K562 (cell line): ENCODE measurements at regions not wholly inside any gene's neighbourhood (a gene's known extent, or its start where the extent isn't known, plus 50 kb on each side); places are given as distances from the start of the nearest gene placed in this dataset.

Source experiments
- ATAC-seq: fragments of 200-7000 bp; cut with Tn5 transposase; 3 replicates; pipeline ENCODE4 v1.9.1; 2020; ENCODE audit warnings: moderate library complexity
- BruUV-seq: library from RNA; stranded (reverse); fragments of 400-500 nt; replicated peaks from 2 replicates; lab custom pipeline; 2021; lab: Mats Ljungman, UMichigan
- CTCF ChIA-PET: fragments of 300-600 bp; formaldehyde crosslinking; extraction: SDS; loops from one replicate; lab custom pipeline; 2021; ENCODE audit warnings: low intra/inter-chr PET ratio; lab: Yijun Ruan, JAX
- POLR2A ChIA-PET: fragments of 300-600, 350-650 bp; sonication (Branson Sonifier 250); formaldehyde crosslinking; extraction: SDS; loops from one replicate; lab custom pipeline; 2021; ENCODE audit warnings: antibody characterized with exemption, inconsistent platforms; lab: Yijun Ruan, JAX
- DNase-seq, 4 experiments: peaks; one replicate each; pipeline versions ENCODE4 v3.0.0 to v3.0.0-alpha.2; 2011 to 2018; ENCODE audit warnings: low spot score in 3 of 4, mixed read lengths in 3 of 4; ENCODE audit errors: extremely low read depth in 1 of 4
- FAIRE-seq: peaks from 2 replicates; lab custom pipeline; 2011; peaks lifted over from hg19 to GRCh38; lab: Jason Lieb, UNC
- H2AFZ ChIP-seq: 2 replicates; pipeline ENCODE4 v1.6.0; 2011; ENCODE audit warnings: low read depth, low read length, control low read depth, inconsistent platforms
- H3K27ac ChIP-seq: fragments of 200-600 bp; 3 replicates; pipeline ENCODE4 v1.8.0; 2011; ENCODE audit warnings: low read depth, mild to moderate bottlenecking, control low read depth, inconsistent platforms, low read length, moderate library complexity, mixed read lengths; ENCODE audit errors: extremely low read depth
- H3K27me3 ChIP-seq, 2 experiments: fragments of 300-600 bp in 1 of 2; 2 replicates in 1 of 2; 3 replicates in 1 of 2; pipeline versions ENCODE4 v1.6.0 to v1.8.0; 2011; ENCODE audit warnings: inconsistent platforms in 2 of 2, low read length in 2 of 2, mild to moderate bottlenecking in 1 of 2, mixed read lengths in 1 of 2, moderate library complexity in 1 of 2; ENCODE audit not compliant: control insufficient read depth in 2 of 2, insufficient read depth in 2 of 2
- H3K36me3 ChIP-seq: fragments of 300-600 bp; 3 replicates; pipeline ENCODE4 v1.8.0; 2011; ENCODE audit warnings: mild to moderate bottlenecking, low read length, inconsistent platforms; ENCODE audit not compliant: control insufficient read depth, insufficient read depth
- H3K4me1 ChIP-seq, 2 experiments: fragments of 200-600 bp in 1 of 2; replicated peaks in 1 of 2; 2 replicates in 1 of 2; 3 replicates in 1 of 2; pipeline versions ENCODE4 v1.5.1 to v1.8.0; 2011; ENCODE audit warnings: inconsistent platforms in 2 of 2, low read length in 2 of 2, mild to moderate bottlenecking in 1 of 2, mixed read lengths in 1 of 2, moderate library complexity in 1 of 2; ENCODE audit not compliant: control insufficient read depth in 2 of 2, insufficient read depth in 2 of 2
- H3K4me2 ChIP-seq: 2 replicates; pipeline ENCODE4 v1.6.1; 2011; ENCODE audit warnings: low read length, control low read depth, inconsistent platforms, mixed read lengths; ENCODE audit not compliant: insufficient read depth
- H3K4me3 ChIP-seq: fragments of 200-600 bp; sonication (generic), shearing (Covaris generic); 2 replicates; pipeline ENCODE4 v1.5.1; 2016; ENCODE audit warnings: control low read depth, inconsistent platforms
- H3K79me2 ChIP-seq: fragments of 200-600 bp; 3 replicates; pipeline ENCODE4 v1.8.0; 2011; ENCODE audit warnings: low read length, inconsistent platforms; ENCODE audit not compliant: control insufficient read depth, insufficient read depth
- H3K9ac ChIP-seq, 2 experiments: 2 replicates each; pipeline versions ENCODE4 v1.6.0 to v1.6.1; 2011; ENCODE audit warnings: low read depth in 2 of 2, low read length in 2 of 2, control low read depth in 1 of 2, inconsistent platforms in 1 of 2, mild to moderate bottlenecking in 1 of 2, mixed read lengths in 1 of 2; ENCODE audit not compliant: insufficient read depth in 1 of 2
- H3K9me1 ChIP-seq: one replicate; pipeline ENCODE4 v1.6.0; 2011; ENCODE audit warnings: inconsistent platforms, mild to moderate bottlenecking, low read length, moderate library complexity; ENCODE audit not compliant: control insufficient read depth, insufficient read depth
- H3K9me3 ChIP-seq: replicated peaks from 2 replicates; pipeline ENCODE4 v1.5.1; 2011; ENCODE audit warnings: low read depth, low read length, inconsistent platforms; ENCODE audit not compliant: control insufficient read depth, insufficient read depth
- H4K20me1 ChIP-seq: replicated peaks from 2 replicates; pipeline ENCODE4 v1.6.1; 2011; ENCODE audit warnings: low read length, inconsistent platforms, mixed read lengths; ENCODE audit not compliant: control insufficient read depth, insufficient read depth
- FOXK2 ChIP-seq, 2 experiments: fragments of 450-650 bp; IDR thresholded peaks in 1 of 2; conservative IDR thresholded peaks in 1 of 2; 2 replicates each; pipeline ENCODE4 v1.6.1; 2016; ENCODE audit warnings: low read depth in 2 of 2, mild to moderate bottlenecking in 1 of 2
- WGBS: fragments of 100-300 bp; shearing (Covaris generic); methylation state at CpG from one replicate; pipeline ENCODE4 v1.1.6; 2016; ENCODE audit warnings: low coverage, mixed read lengths; ENCODE audit not compliant: insufficient coverage; ENCODE audit errors: missing lambda C conversion rate; 5-methylcytosine and 5-hydroxymethylcytosine counted together
- in situ Hi-C: fragments of 300-500 bp; cut with MboI; formaldehyde crosslinking; loops from 4 replicates; pipeline ENCODE4 v1.15.0; 2018; ENCODE audit warnings: inconsistent platforms, mixed read lengths
- intact Hi-C: fragments of 100-400 bp; cut with micrococcal nuclease; formaldehyde crosslinking; loops from 2 replicates; pipeline ENCODE4 v1.14.2; 2022
- TF ChIP-seq, protein P1 (sequence below), 2 experiments: fragments of 450-650 bp; IDR thresholded peaks; 2 replicates each; pipeline ENCODE4 v1.6.1; 2016; ENCODE audit warnings: mild to moderate bottlenecking in 2 of 2, borderline replicate concordance in 1 of 2, low read depth in 1 of 2, moderate library complexity in 1 of 2

GRCh38 chr18:77762014-77762413 lies 512.4 kb downstream of the GALR1 start:
- Histone ChIP-seq H3K4me1 (no peaks in the 10 kb centered on the region), H3K27ac (no peak overlapping the region), H3K9me3 (no peaks in the 10 kb centered on the region), H3K27me3 (no peaks in the 10 kb centered on the region), H4K20me1 (no peaks in the 10 kb centered on the region), H3K4me2 (no peak overlapping the region), H3K4me3 (no peak overlapping the region), H2AFZ (no peak overlapping the region), H3K36me3 (no peaks in the 10 kb centered on the region), H3K9me1 (no peaks in the 10 kb centered on the region), H3K9ac (no peak overlapping the region), H3K79me2 (no peaks in the 10 kb centered on the region)
- WGBS = 0% methylated on average over 1 of the region's 1 CpG
- no peak for FAIRE-seq
- intact Hi-C loops (no loop called here), in situ Hi-C loops (no loop called here)
- ATAC-seq = no peak
- no peak for DNase-seq
- CTCF ChIA-PET = no interaction called here
- no TSS peak for BruUV-seq
- POLR2A ChIA-PET = interaction anchor here (0.6 kb wide), 1 partner anchor 16 kb away, joined by 3 read pairs; no protein-coding TSS in a partner anchor
- TF ChIP-seq FOXK2 (conservative IDR thresholded peaks at IDR 0.05 in 1 of 2, IDR thresholded peaks at IDR 0.05 in 1 of 2; ENCODE audit: low read depth in 2 of 2) = no peak

DNA sequence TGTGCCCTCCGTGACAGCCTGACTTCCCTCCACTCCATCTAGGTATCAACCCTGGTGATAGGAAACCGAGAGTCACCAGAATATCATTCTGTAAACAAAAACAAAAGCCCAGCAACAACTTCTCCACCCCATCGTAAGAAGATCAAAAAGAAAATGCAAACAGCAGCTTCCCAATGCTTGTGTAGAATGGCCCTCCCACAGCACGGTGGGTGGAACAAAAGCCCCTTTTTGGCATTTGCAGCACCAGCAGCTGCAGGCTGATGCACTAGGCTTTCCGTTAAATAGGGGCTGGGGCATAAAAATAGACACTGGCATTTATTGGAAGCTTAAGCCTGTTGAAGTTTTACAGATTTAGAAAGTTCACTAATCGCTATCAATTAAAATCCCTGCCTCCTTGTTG lies 513.0 kb downstream of the GALR1 start:
- Histone ChIP-seq H3K9ac (no peak overlapping the region), H2AFZ (no peak overlapping the region), H3K4me3 (no peak overlapping the region), H3K4me1 (no peaks in the 10 kb centered on the region), H3K27me3 (no peaks in the 10 kb centered on the region), H3K9me3 (no peaks in the 10 kb centered on the region), H3K79me2 (no peaks in the 10 kb centered on the region), H3K27ac (no peak overlapping the region), H3K4me2 (no peak overlapping the region), H4K20me1 (no peaks in the 10 kb centered on the region), H3K36me3 (no peaks in the 10 kb centered on the region), H3K9me1 (no peaks in the 10 kb centered on the region)
- in situ Hi-C loops = no loop called here
- ChIA-PET POLR2A (interaction anchor here (0.6 kb wide), 1 partner anchor 17 kb away, joined by 3 read pairs; no protein-coding TSS in a partner anchor), CTCF (no interaction called here)
- WGBS = 0% methylated on average over 6 of the region's 6 CpGs
- TF ChIP-seq, protein P1, sequence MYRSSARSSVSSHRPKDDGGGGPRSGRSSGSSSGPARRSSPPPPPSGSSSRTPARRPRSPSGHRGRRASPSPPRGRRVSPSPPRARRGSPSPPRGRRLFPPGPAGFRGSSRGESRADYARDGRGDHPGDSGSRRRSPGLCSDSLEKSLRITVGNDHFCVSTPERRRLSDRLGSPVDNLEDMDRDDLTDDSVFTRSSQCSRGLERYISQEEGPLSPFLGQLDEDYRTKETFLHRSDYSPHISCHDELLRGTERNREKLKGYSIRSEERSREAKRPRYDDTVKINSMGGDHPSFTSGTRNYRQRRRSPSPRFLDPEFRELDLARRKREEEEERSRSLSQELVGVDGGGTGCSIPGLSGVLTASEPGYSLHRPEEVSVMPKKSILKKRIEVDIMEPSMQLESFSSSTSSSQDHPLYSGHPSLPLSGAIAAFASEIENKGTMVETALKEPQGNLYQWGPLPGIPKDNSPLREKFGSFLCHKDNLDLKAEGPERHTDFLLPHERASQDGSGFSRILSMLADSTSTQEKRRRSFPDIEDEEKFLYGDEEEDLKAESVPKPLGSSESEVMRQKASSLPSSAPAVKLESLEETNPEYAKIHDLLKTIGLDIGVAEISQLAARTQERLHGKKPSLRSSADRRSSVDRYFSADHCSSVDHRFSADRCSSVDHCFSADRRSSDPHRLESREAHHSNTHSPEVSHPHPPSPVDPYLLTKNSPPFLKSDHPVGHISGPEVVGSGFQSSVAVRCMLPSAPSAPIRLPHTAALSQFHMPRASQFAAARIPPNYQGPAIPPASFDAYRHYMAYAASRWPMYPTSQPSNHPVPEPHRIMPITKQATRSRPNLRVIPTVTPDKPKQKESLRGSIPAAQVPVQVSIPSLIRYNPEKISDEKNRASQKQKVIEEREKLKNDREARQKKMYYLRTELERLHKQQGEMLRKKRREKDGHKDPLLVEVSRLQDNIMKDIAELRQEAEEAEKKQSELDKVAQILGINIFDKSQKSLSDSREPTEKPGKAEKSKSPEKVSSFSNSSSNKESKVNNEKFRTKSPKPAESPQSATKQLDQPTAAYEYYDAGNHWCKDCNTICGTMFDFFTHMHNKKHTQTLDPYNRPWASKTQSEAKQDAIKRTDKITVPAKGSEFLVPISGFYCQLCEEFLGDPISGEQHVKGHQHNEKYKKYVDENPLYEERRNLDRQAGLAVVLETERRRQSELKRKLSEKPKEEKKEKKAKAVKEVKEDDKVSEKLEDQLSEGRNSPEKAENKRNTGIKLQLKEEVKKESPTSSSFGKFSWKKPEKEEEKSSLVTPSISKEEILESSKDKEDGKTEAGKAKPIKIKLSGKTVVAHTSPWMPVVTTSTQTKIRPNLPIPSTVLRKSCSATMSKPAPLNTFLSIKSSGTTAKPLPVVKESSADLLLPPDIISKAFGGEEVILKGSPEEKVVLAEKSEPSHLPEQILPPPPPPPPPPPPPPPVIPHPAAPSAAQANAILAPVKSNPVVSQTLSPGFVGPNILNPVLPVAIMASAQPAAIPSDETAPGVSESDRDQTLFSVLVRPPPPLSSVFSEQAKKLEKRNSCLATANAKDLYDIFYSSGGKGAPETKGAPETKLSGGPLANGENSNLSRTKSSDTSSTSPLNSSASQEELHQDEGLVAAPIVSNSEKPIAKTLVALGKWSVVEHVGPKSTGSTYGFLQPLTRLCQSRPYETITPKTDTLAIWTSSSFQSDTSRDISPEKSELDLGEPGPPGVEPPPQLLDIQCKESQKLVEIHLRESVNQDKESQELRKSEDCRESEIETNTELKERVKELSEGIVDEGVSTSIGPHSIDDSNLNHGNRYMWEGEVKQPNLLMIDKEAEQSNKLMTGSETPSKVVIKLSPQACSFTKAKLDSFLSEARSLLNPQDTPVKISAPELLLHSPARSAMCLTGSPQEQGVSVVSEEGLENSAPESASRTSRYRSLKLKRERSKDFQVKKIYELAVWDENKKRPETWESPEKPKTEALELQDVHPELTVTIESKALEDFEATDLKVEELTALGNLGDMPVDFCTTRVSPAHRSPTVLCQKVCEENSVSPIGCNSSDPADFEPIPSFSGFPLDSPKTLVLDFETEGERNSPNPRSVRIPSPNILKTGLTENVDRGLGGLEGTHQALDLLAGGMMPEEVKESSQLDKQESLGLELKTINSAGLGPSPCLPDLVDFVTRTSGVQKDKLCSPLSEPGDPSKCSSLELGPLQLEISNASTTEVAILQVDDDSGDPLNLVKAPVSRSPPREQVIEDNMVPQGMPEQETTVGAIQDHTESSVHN (IDR thresholded peaks at IDR 0.05; ENCODE audit: borderline replicate concordance in 1 of 2, low read depth in 1 of 2) = no peak
- no TSS peak for BruUV-seq
- DNase-seq (no peak), ATAC-seq (no peak), FAIRE-seq (no peak)
- intact Hi-C loops = no loop called here
